Neural cell (in vitro differentiated cells): ENCODE measurements at regions not wholly inside any gene's neighbourhood (a gene's known extent, or its start where the extent isn't known, plus 50 kb on each side); places are given as distances from the start of the nearest gene placed in this dataset.
"Not testable (repeated sequence)": the region's sequence is repeated elsewhere in the genome, so short reads cannot be mapped to it uniquely, and the experiment has no call there.

Source experiments
- H2AFZ ChIP-seq: fragments of 200-600, 300-800 bp; sonication (generic), shearing (Covaris generic); 2 replicates; pipeline ENCODE4 v1.6.0; 2014; ENCODE audit warnings: low read depth, mild to moderate bottlenecking, antibody characterized with exemption, low read length, moderate library complexity
- H3F3A ChIP-seq: fragments of 200-600 bp; shearing (Covaris generic); 2 replicates; pipeline ENCODE4 v1.6.1; 2016; ENCODE audit warnings: mild to moderate bottlenecking, moderate library complexity, mixed read lengths, antibody characterized with exemption, low read length; ENCODE audit not compliant: insufficient read depth, poor library complexity, severe bottlenecking
- H3K27ac ChIP-seq: fragments of 200-600, 300-800 bp; sonication (generic), shearing (Covaris generic); 2 replicates; pipeline ENCODE4 v1.5.1; 2014; ENCODE audit warnings: mild to moderate bottlenecking, low read length, moderate library complexity
- H3K27me3 ChIP-seq: fragments of 300-800, 200-600 bp; sonication (generic), shearing (Covaris generic); 2 replicates; pipeline ENCODE4 v1.6.0; 2014; ENCODE audit warnings: mild to moderate bottlenecking, low read depth, low read length, moderate library complexity; ENCODE audit not compliant: insufficient read depth
- H3K36me3 ChIP-seq: fragments of 300-800, 200-600 bp; sonication (generic), shearing (Covaris generic); 2 replicates; pipeline ENCODE4 v1.5.1; 2014; ENCODE audit warnings: mild to moderate bottlenecking, antibody characterized with exemption, low read length, moderate library complexity; ENCODE audit not compliant: insufficient read depth
- H3K4me2 ChIP-seq: fragments of 300-800, 200-600 bp; sonication (generic), shearing (Covaris generic); 2 replicates; pipeline ENCODE4 v1.6.0; 2014; ENCODE audit warnings: mild to moderate bottlenecking, low read length
- H3K4me3 ChIP-seq: fragments of 300-800, 200-600 bp; sonication (generic), shearing (Covaris generic); 2 replicates; pipeline ENCODE4 v1.5.1; 2014; ENCODE audit warnings: mild to moderate bottlenecking, low read length, moderate library complexity
- H3K79me2 ChIP-seq: fragments of 200-600 bp; shearing (Covaris generic); replicated peaks from 2 replicates; pipeline ENCODE4 v1.6.0; 2014; ENCODE audit warnings: mild to moderate bottlenecking, low read length, moderate library complexity; ENCODE audit not compliant: insufficient read depth
- H3K9ac ChIP-seq: fragments of 300-800, 200-600 bp; sonication (generic), shearing (Covaris generic); 2 replicates; pipeline ENCODE4 v1.6.1; 2016; ENCODE audit warnings: mild to moderate bottlenecking, low read length, mixed read lengths
- H3K9me2 ChIP-seq: fragments of 200-600 bp; shearing (Covaris generic); 2 replicates; pipeline ENCODE4 v1.6.1; 2016; ENCODE audit warnings: mild to moderate bottlenecking, low read length, mixed read lengths; ENCODE audit not compliant: insufficient read depth
- H3K9me3 ChIP-seq: fragments of 200-600, 300-800 bp; sonication (generic), shearing (Covaris generic); 2 replicates; pipeline ENCODE4 v1.6.1; 2016; ENCODE audit warnings: mild to moderate bottlenecking, mixed run types, low read length, moderate library complexity, mixed read lengths
- H4K20me1 ChIP-seq: fragments of 200-600 bp; shearing (Covaris generic); 2 replicates; pipeline ENCODE4 v1.6.1; 2016; ENCODE audit warnings: mild to moderate bottlenecking, mixed run types; ENCODE audit not compliant: insufficient read depth
- EP300 ChIP-seq: fragments of 450-650 bp; conservative IDR thresholded peaks from 2 replicates; pipeline ENCODE4 v1.6.1; 2014; ENCODE audit warnings: antibody characterized with exemption, mild to moderate bottlenecking, moderate library complexity; ENCODE audit not compliant: poor library complexity, severe bottlenecking
- EZH2 ChIP-seq: fragments of 200-600, 300-800 bp; shearing (Covaris generic), sonication (generic); IDR thresholded peaks from 2 replicates; pipeline ENCODE4 v1.6.1; 2014; ENCODE audit warnings: antibody characterized with exemption, low read length, borderline replicate concordance, mild to moderate bottlenecking; ENCODE audit not compliant: insufficient read depth, poor library complexity, severe bottlenecking
- MXI1 ChIP-seq: fragments of 450-650 bp; conservative IDR thresholded peaks from 2 replicates; pipeline ENCODE4 v1.6.1; 2014; ENCODE audit warnings: antibody characterized with exemption, mild to moderate bottlenecking; ENCODE audit not compliant: poor library complexity, severe bottlenecking
- POLR2AphosphoS5 ChIP-seq: IDR thresholded peaks from 2 replicates; pipeline ENCODE4 v1.6.1; 2012
- RAD21 ChIP-seq: fragments of 450-650 bp; conservative IDR thresholded peaks from 2 replicates; pipeline ENCODE4 v1.6.1; 2014; ENCODE audit warnings: antibody characterized with exemption, mild to moderate bottlenecking, moderate library complexity
- REST ChIP-seq: IDR thresholded peaks from 2 replicates; pipeline ENCODE4 v1.6.1; 2012; ENCODE audit warnings: borderline replicate concordance
- SMC3 ChIP-seq: fragments of 450-650 bp; conservative IDR thresholded peaks from 2 replicates; pipeline ENCODE4 v1.6.1; 2014; ENCODE audit warnings: antibody characterized with exemption, mild to moderate bottlenecking, moderate library complexity; ENCODE audit not compliant: poor library complexity
- TAF1 ChIP-seq: IDR thresholded peaks from 2 replicates; pipeline ENCODE4 v1.6.1; 2012; ENCODE audit warnings: low read depth
- TF ChIP-seq, protein P1 (sequence below): fragments of 450-650 bp; IDR thresholded peaks from 2 replicates; pipeline ENCODE4 v1.5.1; 2014; ENCODE audit warnings: antibody characterized with exemption, mild to moderate bottlenecking, moderate library complexity; ENCODE audit not compliant: poor library complexity, severe bottlenecking

- no peaks in the 10 kb centered on the region for H3K36me3 ChIP-seq
- H2AFZ ChIP-seq, result no peak overlapping the region
- H3K27me3 ChIP-seq, result no peaks in the 10 kb centered on the region
Observed at GRCh38 chr9:30289435-30289834, 2095.0 kb upstream of the ACO1 start.

DNA sequence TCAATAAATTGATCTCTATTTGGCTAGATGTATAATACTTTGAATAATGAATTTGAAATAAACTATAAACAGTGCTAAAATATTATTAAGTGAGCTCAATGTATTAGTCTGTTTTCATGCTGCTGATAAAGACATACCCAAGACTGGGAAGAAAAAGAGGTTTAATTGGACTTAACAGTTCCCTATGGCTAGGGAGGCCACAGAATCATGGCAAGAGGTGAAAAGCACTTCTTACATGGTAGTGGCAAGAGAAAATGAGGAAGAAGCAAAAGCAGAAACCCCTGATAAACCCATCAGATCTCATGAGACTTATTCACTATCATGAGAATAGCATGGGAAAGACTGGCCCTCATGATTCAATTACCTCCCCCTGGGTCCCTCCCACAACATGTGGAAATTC, 2092.4 kb upstream of the ACO1 start:
- not testable (repeated sequence) for H3K9me3 ChIP-seq, H3F3A ChIP-seq, H3K27ac ChIP-seq, H3K9ac ChIP-seq, H3K79me2 ChIP-seq, H3K27me3 ChIP-seq, H3K9me2 ChIP-seq, H3K36me3 ChIP-seq, H4K20me1 ChIP-seq, H3K4me2 ChIP-seq, H2AFZ ChIP-seq, H3K4me3 ChIP-seq

More at GRCh38 chr9:30289435-30289834, 2095.0 kb upstream of the ACO1 start:
- no peaks in the 10 kb centered on the region for H3K79me2 ChIP-seq
- H3K9me3 ChIP-seq, result no peaks in the 10 kb centered on the region
- TF ChIP-seq EZH2 (no peak), RAD21 (no peak), POLR2AphosphoS5 (no peak), REST (no peak), TAF1 (no peak), SMC3 (no peak), EP300 (no peak), MXI1 (no peak)
- TF ChIP-seq, protein P1, sequence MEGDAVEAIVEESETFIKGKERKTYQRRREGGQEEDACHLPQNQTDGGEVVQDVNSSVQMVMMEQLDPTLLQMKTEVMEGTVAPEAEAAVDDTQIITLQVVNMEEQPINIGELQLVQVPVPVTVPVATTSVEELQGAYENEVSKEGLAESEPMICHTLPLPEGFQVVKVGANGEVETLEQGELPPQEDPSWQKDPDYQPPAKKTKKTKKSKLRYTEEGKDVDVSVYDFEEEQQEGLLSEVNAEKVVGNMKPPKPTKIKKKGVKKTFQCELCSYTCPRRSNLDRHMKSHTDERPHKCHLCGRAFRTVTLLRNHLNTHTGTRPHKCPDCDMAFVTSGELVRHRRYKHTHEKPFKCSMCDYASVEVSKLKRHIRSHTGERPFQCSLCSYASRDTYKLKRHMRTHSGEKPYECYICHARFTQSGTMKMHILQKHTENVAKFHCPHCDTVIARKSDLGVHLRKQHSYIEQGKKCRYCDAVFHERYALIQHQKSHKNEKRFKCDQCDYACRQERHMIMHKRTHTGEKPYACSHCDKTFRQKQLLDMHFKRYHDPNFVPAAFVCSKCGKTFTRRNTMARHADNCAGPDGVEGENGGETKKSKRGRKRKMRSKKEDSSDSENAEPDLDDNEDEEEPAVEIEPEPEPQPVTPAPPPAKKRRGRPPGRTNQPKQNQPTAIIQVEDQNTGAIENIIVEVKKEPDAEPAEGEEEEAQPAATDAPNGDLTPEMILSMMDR, result no peak
- H3K9ac ChIP-seq, result no peak overlapping the region
- H3K4me2 ChIP-seq, result no peak overlapping the region
- H4K20me1 ChIP-seq, result no peaks in the 10 kb centered on the region
- H3K27ac ChIP-seq, result no peak overlapping the region
- H3F3A ChIP-seq, result no peaks in the 10 kb centered on the region
- H3K4me3 ChIP-seq, result no peak overlapping the region
- no peaks in the 10 kb centered on the region for H3K9me2 ChIP-seq

- H4K20me1 ChIP-seq, result no peaks in the 10 kb centered on the region
- H3K79me2 ChIP-seq, result no peaks in the 10 kb centered on the region
- H3K27ac ChIP-seq, result no peak overlapping the region
- no peaks in the 10 kb centered on the region for H3K27me3 ChIP-seq
- H3K4me3 ChIP-seq, result no peak overlapping the region
- no peaks in the 10 kb centered on the region for H3K36me3 ChIP-seq
- no peaks in the 10 kb centered on the region for H3K9me3 ChIP-seq
- H2AFZ ChIP-seq, result no peak overlapping the region
- TF ChIP-seq RAD21, result no peak
- TF ChIP-seq EZH2, result no peak
- no peak for TF ChIP-seq EP300
- TF ChIP-seq, protein P1, result no peak
- TF ChIP-seq MXI1, result no peak
- no peak for TF ChIP-seq REST
- TF ChIP-seq POLR2AphosphoS5, result no peak
- no peak for TF ChIP-seq TAF1
- TF ChIP-seq SMC3, result no peak
- H3K9ac ChIP-seq, result no peak overlapping the region
- H3F3A ChIP-seq, result no peaks in the 10 kb centered on the region
- no peaks in the 10 kb centered on the region for H3K9me2 ChIP-seq
- no peak overlapping the region for H3K4me2 ChIP-seq
Observed at GRCh38 chr9:30293231-30293630, 2091.2 kb upstream of the ACO1 start.
